CD4-positive, alpha-beta T cell treated with Interleukin-6 at 100 ng/mL for 8 hours (primary cell): ENCODE measurements at regions not wholly inside any gene's neighbourhood (a gene's known extent, or its start where the extent isn't known, plus 50 kb on each side); places are given as distances from the start of the nearest gene placed in this dataset.

ENCODE experiments used
- DNase-seq: peaks from one replicate; pipeline ENCODE4 v3.0.0-alpha.2; 2020; ENCODE audit warnings: mixed read lengths, low spot score

DNA sequence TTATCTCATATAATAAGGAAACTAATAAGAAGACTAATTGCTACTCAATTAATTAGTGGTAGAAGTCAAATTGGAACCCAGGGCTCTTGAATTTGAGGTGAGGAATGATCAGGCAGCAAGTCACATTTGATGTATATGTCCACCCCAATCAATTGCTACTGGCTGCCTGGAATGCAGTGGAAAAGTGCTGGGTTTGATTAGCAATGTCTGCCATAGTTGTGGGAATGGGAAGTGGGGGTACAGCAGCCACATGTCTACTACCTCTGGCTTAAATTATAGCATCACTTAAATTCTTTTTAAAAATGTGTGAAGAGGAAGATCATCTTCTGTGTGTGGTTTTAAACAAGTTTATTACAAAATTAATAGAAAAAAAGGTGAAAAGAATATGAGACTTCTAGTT, 50.8 kb upstream of the NAV2 start:
- DNase-seq: no peak

DNA sequence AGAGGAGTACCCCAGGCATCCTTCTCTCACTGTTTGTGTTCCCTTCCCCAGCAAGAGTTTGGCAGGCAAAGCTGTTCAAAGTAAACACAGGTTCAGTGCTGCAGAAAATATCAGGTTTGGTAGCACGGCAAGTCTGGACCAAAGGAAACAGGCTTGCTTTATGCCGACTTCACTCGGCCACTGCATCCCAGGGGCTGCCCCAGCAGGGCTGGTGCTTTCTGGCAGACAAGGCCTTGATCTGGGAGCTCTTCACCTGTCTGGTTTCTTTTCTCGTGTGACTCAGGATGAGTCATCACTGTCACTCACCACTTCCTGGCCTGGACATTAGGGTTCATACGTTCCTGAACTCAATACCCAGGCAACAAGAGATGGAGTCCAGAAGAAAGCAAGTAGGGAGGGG, 52.6 kb upstream of the NAV2 start:
- DNase-seq: peak; percentile 19

GRCh38 chr11:19659529-19659928, 53.1 kb upstream of the NAV2 start:
- DNase-seq: no peak

DNA sequence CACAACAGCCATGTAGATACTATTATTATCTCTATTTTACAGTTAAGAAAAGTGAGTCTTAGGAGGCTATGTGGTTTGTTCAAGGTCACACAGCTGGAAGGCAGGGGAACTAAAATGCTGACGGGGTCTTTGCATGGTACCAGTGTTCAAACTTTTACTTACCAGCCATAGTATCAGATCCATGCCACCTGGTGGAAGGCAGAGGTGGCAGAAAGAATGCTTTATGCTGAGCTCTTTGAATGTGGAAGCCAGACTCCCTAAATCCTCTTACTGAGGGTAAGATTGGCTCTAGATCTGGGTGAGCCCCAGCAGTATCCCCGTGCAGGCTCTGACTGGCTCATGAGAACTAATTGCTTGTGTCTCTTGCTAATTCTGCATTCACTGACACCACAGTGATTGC, 54.3 kb upstream of the NAV2 start:
- no peak for DNase-seq

DNA sequence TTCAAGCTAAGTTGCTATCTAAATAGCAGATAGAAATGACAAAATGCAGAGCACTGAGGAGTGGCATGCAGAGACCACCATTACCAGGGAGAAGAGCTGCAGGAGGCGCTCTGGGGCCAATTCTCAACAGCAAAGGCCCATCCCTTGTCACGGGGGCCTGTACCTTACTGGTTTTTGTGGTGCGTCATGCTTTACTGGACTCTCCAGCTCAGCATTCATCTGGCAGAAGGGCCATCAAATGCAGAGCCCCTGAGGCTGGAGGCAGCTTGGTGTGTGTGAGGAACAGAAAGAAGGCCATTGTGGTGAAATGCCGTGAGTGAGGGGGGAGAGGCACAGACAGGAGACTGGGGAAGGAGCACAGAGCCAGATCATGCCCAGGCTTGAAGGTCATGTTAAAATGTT, 56.5 kb upstream of the NAV2 start:
- DNase-seq: no peak

DNA sequence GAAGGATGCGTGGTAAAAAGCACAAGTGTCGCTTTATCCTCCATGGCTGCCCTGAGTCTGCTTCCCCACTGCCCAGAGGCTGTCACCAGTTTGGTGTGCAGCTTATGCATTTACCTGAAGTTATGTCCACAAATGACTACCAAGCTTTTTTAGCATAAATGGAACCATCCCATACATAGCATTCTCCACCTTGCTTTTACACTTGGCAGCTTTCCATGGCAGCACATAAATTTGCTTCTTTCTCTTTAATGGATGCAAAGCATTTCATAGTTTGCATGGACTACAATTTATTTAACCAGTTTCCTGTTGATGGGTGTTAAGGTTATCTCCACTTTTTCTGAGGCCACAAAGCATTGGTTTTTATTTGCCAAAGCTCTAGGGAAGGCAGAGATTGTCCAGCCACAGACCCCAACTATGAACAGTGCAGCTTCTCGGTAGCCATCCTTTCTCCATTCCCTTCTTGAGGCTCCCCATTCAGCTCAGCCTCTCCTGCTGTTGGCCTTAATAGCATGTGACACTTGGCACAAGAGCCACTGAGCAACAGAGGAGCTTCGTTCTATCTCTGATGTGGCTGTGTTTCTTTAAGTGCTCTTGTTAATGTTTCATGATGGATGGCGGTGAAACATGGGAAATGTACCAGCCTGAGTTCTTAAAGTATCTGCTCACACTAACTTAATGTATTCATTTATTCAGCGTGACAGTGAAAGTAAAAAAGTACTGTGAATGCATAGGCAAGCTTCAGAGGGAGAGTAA, 59.8 kb upstream of the NAV2 start:
- DNase-seq: no peak

- no peak for DNase-seq
Measured at GRCh38 chr11:19651653-19652052, 61.0 kb upstream of the NAV2 start.

- no peak for DNase-seq
Measured at GRCh38 chr11:19651028-19651427, 61.6 kb upstream of the NAV2 start.

DNA sequence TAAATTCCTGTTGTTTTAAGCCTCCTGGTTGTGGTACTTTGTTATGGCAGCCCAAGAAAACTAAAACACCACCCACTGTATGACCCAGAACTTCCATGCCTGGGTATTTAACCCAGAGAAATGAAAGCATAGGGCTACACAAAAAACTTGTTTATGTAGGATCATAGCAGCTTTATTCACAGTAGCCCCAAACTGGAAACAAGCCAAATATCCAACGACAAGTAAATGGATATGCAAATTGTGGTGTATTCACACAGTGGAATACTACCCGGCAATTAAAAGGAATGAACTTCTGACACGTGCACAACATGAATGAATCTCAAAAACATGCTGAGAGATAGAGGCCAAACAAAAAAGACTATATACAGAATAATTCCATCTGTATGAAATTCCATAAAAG, 62.2 kb upstream of the NAV2 start:
- DNase-seq: no peak

- no peak for DNase-seq
Measured at GRCh38 chr11:19649751-19650150, 62.9 kb upstream of the NAV2 start.

DNA sequence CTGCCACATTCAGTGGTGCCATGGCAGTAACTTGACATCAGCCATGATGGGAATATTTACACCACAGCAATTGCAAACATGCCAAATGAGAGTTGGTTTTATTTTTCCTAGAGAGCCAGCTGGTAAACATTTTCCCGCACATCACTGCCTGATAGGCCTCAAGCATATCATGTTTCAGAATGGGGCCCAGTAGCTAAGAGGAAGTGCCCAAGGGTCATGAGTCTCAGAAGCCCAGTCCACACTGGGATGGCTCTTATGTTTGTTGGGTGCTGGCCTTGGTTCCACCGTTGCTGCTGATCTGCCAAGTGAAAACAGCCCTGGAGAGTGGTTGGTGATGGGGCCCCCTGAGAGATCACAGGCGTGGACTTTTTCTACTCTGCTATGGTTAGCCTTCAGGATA, 64.3 kb upstream of the NAV2 start:
- DNase-seq: no peak

- DNase-seq: no peak
Measured at GRCh38 chr11:19647816-19648215, 64.8 kb upstream of the NAV2 start.

DNA sequence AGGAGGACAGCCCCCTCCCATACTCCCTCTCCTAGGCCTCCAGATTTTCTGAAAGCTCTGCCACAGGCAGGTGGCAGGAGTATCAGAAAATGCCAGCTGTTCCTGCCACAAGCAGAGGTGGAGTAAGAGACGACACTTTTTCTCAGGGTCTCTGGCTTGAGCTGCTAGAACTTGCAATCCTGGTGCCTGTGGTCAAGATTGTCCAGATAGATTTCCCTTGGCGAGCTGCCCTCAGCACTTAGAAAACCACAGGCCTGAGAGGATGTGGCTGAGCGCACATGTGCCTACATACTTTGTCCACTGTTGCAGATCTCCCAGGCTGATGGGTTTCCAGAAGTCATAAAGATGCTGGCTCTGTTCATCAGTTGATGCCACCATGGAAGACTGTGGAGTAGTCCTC, 65.7 kb upstream of the NAV2 start:
- no peak for DNase-seq

DNA sequence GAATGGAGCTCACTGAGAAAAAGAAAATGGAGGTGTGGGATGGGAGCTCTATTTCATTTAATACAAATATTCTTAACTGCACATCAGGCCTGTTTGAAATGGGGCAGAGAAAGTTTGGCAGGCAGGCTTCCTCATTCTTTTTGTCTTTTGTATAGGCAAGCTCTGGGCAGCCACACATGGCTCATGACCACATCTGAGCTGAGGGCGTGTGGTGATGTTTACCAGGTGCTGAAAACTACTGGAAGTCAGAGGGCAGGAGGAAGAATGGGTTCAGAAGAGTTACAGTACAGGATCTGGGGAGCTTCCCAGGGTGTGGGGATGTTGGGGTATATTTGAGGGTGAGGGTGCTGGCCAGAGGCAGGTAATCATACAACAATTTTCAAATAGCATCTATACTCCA, 66.3 kb upstream of the NAV2 start:
- DNase-seq: no peak

GRCh38 chr11:19644316-19644715, 68.3 kb upstream of the NAV2 start:
- DNase-seq: no peak

- DNase-seq: no peak
Measured at GRCh38 chr11:19642185-19643158, 70.2 kb upstream of the NAV2 start.

DNA sequence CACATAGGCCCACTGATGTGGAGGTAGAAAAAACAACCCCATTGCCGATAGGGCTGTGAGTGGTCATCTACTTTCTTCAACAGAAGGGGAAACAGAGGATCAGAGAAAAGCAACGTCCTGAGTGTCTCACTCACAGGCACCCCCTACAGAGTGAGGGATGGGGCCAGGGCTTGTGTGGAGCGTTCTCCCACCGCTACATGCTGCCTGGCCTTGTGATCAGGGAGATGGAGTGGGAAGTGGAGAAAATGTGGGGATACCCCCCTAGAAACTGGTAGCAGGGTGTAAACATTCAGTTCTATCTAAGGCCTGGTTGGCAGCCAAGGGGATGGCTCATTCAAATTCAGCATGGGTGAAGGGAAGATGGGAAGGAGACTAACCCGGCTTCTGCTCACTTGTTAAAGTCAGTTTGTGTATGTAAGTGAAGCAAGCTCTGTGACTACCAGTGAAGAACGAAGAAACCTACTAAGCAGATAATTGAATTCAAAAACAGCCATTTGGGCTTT, 73.0 kb upstream of the NAV2 start:
- no peak for DNase-seq

DNA sequence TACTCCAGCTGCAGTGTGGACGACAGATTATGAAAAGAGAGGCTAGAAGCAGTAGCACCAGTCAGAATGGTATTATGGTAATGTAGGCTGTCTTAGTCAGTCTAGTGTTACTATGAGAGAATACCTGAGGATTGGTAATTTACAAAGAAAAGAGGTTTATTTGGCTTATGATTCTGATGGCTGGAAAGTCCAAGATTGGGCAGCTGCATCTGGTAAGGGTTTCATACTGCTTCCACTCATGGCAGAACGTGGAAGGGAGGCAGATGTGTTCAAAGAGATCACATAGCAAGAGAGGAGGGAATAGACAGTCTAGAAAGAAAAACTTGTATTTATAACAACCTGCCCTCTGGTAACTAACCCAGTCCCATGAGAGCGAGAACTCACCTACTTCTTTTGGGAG, 77.3 kb upstream of the NAV2 start:
- DNase-seq: no peak

- DNase-seq: no peak
Measured at GRCh38 chr11:19633276-19633675, 79.4 kb upstream of the NAV2 start.

- no peak for DNase-seq
Measured at GRCh38 chr11:19632499-19632834, 80.2 kb upstream of the NAV2 start.

GRCh38 chr11:19631712-19632498, 80.7 kb upstream of the NAV2 start:
- no peak for DNase-seq

DNA sequence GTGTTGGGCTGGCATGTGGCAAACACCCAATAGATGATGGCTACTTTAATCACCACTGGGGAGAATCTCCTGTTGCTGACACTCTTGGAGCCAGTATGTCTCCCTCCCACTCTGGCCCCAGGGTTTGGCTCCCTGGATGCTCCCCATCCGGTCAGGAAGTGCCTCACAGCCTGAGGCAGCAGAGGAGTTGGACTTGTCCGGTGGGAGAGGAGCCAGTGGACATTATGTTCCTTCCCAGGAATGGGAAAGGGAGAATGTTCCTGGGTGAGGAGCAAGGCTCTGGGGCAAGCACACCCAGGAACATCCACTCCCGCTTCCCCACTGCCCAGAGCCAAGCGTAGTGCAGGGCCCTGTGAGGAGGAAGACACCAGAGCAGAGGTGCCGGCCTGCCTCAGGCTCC, 84.6 kb upstream of the NAV2 start:
- no peak for DNase-seq

- DNase-seq: no peak
Measured at GRCh38 chr11:19627566-19627965, 85.1 kb upstream of the NAV2 start.
